ENCODE measurements at regions not wholly inside any gene's neighbourhood (a gene's known extent, or its start where the extent isn't known, plus 50 kb on each side); places are given as distances from the start of the nearest gene placed in this dataset.

- TF ChIP-seq CTCF (IDR thresholded peaks at IDR 0.05) (no peak), SIN3A (IDR thresholded peaks at IDR 0.05; ENCODE audit: borderline replicate concordance, insufficient read depth, low read depth, low read length) (no peak)
Measured at GRCh38 chr1:102110586-102110985, 113.9 kb upstream of the OLFM3 start.

All from Panc1 (cell line).